ENCODE measurements at regions not wholly inside any gene's neighbourhood (a gene's known extent, or its start where the extent isn't known, plus 50 kb on each side); places are given as distances from the start of the nearest gene placed in this dataset.

GRCh38 chr14:106877517-106877916, 1351.1 kb downstream of the TMEM121 start:
- TF ChIP-seq POLR2A (IDR thresholded peaks at IDR 0.05) (no peak), CTCF (IDR thresholded peaks at IDR 0.05) (no peak)
